GM12878 (cell line): ENCODE measurements at regions not wholly inside any gene's neighbourhood (a gene's known extent, or its start where the extent isn't known, plus 50 kb on each side); places are given as distances from the start of the nearest gene placed in this dataset.

ENCODE experiments used
- ATAC-seq: fragments of 200-7000 bp; cut with Tn5 transposase; 3 replicates; pipeline ENCODE4 v1.9.1; 2020; ENCODE audit warnings: mild to moderate bottlenecking, moderate library complexity
- BruUV-seq: library from RNA; stranded (reverse); fragments of 400-500 nt; replicated peaks from 2 replicates; lab custom pipeline; 2021; lab: Mats Ljungman, UMichigan
- CTCF ChIA-PET: fragments of 300-600 bp; sonication (Branson Sonifier 250); formaldehyde crosslinking; extraction: SDS; loops from one replicate; lab custom pipeline; 2021; ENCODE audit warnings: inconsistent platforms; lab: Yijun Ruan, JAX
- POLR2A ChIA-PET: fragments of 350-600 bp; formaldehyde crosslinking; extraction: SDS; loops from one replicate; lab custom pipeline; 2021; ENCODE audit warnings: inconsistent platforms; lab: Charles Lee
- RAD21 ChIA-PET: fragments of 300-600 bp; sonication (Branson Sonifier 250); formaldehyde crosslinking; loops from one replicate; lab custom pipeline; 2023; ENCODE audit warnings: antibody characterized with exemption; ENCODE audit not compliant: unreplicated experiment; lab: Charles Lee
- SMC1A ChIA-PET: fragments of 300-600 bp; sonication (Branson Sonifier 250); formaldehyde crosslinking; loops from one replicate; lab custom pipeline; 2023; ENCODE audit not compliant: unreplicated experiment, uncharacterized antibody; lab: Charles Lee
- DNase-seq: peaks from one replicate; pipeline ENCODE4 v3.0.0-alpha.2; 2011; ENCODE audit warnings: low read depth, low spot score
- FAIRE-seq: peaks from 3 replicates; lab custom pipeline; 2011; peaks lifted over from hg19 to GRCh38; lab: Jason Lieb, UNC
- H2AFZ ChIP-seq: 2 replicates; pipeline ENCODE4 v1.6.0; 2011; ENCODE audit warnings: low read depth, low read length, control low read depth; ENCODE audit not compliant: control insufficient read depth
- H3K27ac ChIP-seq: 2 replicates; pipeline ENCODE4 v1.5.1; 2011; ENCODE audit warnings: control low read depth; ENCODE audit not compliant: control insufficient read depth, insufficient read depth
- H3K27me3 ChIP-seq, 2 experiments: replicated peaks in 1 of 2; 2 replicates each; pipeline versions ENCODE4 v1.6.0 to v1.6.1; 2011; ENCODE audit warnings: low read length in 1 of 2; ENCODE audit not compliant: control insufficient read depth in 2 of 2, insufficient read depth in 2 of 2
- H3K36me3 ChIP-seq, 2 experiments: 2 replicates each; pipeline ENCODE4 v1.5.1; 2011; ENCODE audit warnings: low read length in 1 of 2; ENCODE audit not compliant: control insufficient read depth in 2 of 2, insufficient read depth in 2 of 2
- H3K4me1 ChIP-seq: 2 replicates; pipeline ENCODE4 v1.6.1; 2011; ENCODE audit warnings: mild to moderate bottlenecking, low read length, moderate library complexity, mixed read lengths; ENCODE audit not compliant: control insufficient read depth, insufficient read depth
- H3K4me2 ChIP-seq: 2 replicates; pipeline ENCODE4 v1.6.0; 2011; ENCODE audit warnings: control low read depth; ENCODE audit not compliant: control insufficient read depth, insufficient read depth
- H3K4me3 ChIP-seq: fragments of 200-600 bp; sonication (generic); 2 replicates; pipeline ENCODE4 v1.5.1; 2016
- H3K79me2 ChIP-seq: 2 replicates; pipeline ENCODE4 v1.6.0; 2011; ENCODE audit warnings: low read length; ENCODE audit not compliant: control insufficient read depth, insufficient read depth
- H3K9ac ChIP-seq: 2 replicates; pipeline ENCODE4 v1.8.0; 2011; ENCODE audit warnings: low read length, control low read depth, mixed read lengths; ENCODE audit not compliant: control insufficient read depth, insufficient read depth
- H3K9me3 ChIP-seq: replicated peaks from 3 replicates; pipeline ENCODE4 v1.5.1; 2011; ENCODE audit warnings: mild to moderate bottlenecking, low read length; ENCODE audit not compliant: control insufficient read depth, insufficient read depth
- H4K20me1 ChIP-seq: 2 replicates; pipeline ENCODE4 v1.6.0; 2011; ENCODE audit not compliant: control insufficient read depth, insufficient read depth
- ATF2 ChIP-seq: IDR thresholded peaks from 2 replicates; pipeline ENCODE4 v1.6.1; 2012; ENCODE audit warnings: low read length, inconsistent platforms
- E4F1 ChIP-seq: fragments of 450-650 bp; IDR thresholded peaks from 2 replicates; pipeline ENCODE4 v1.6.1; 2018; ENCODE audit warnings: borderline replicate concordance, mild to moderate bottlenecking; ENCODE audit not compliant: partially characterized antibody
- EED ChIP-seq: sonication (generic); IDR thresholded peaks from 2 replicates; pipeline ENCODE4 v1.6.1; 2016; ENCODE audit warnings: antibody characterized with exemption, low read depth
- EZH2 ChIP-seq: IDR thresholded peaks from 2 replicates; pipeline ENCODE4 v1.6.1; 2012; ENCODE audit warnings: low read depth, mild to moderate bottlenecking, control low read depth, inconsistent platforms, low read length, borderline replicate concordance; ENCODE audit not compliant: control insufficient read depth
- MTA3 ChIP-seq: IDR thresholded peaks from 2 replicates; pipeline ENCODE4 v1.6.1; 2012; ENCODE audit warnings: low read length, inconsistent platforms, borderline replicate concordance
- MXI1 ChIP-seq: fragments of 150-350 bp; IDR thresholded peaks from 2 replicates; pipeline ENCODE4 v1.6.1; 2011; ENCODE audit warnings: low read depth, mild to moderate bottlenecking, inconsistent platforms, low read length, improper control_type of control experiment
- NFYA ChIP-seq: IDR thresholded peaks from 2 replicates; pipeline ENCODE4 v1.6.1; 2011; ENCODE audit warnings: low read depth, mild to moderate bottlenecking, low read length, improper control_type of control experiment, borderline replicate concordance
- NFYB ChIP-seq: IDR thresholded peaks from 2 replicates; pipeline ENCODE4 v1.6.1; 2011; ENCODE audit warnings: low read depth, mild to moderate bottlenecking, low read length, improper control_type of control experiment, moderate library complexity; ENCODE audit not compliant: insufficient read depth
- PAX8 ChIP-seq: fragments of 450-650 bp; IDR thresholded peaks from 2 replicates; pipeline ENCODE4 v1.6.1; 2017; ENCODE audit warnings: mild to moderate bottlenecking, moderate library complexity
- SREBF1 ChIP-seq: IDR thresholded peaks from 2 replicates; pipeline ENCODE4 v1.6.1; 2012; ENCODE audit warnings: mild to moderate bottlenecking, low read length
- SRF ChIP-seq, 2 experiments: IDR thresholded peaks; 2 replicates each; pipeline ENCODE4 v1.6.1; 2011; ENCODE audit warnings: low read depth in 2 of 2, low read length in 2 of 2, mild to moderate bottlenecking in 1 of 2, moderate library complexity in 1 of 2
- YBX1 ChIP-seq: fragments of 450-650 bp; IDR thresholded peaks from 2 replicates; pipeline ENCODE4 v1.6.1; 2016; ENCODE audit warnings: antibody characterized with exemption
- WGBS: methylation state at CpG from one replicate; pipeline ENCODE4 v1.1.6; 2016; ENCODE audit warnings: low lambda C conversion rate; ENCODE audit not compliant: insufficient replicate concordance, insufficient coverage; ENCODE audit errors: missing lambda C conversion rate; 5-methylcytosine and 5-hydroxymethylcytosine counted together
- in situ Hi-C: fragments of 300-500 bp; cut with MboI; formaldehyde crosslinking; loops from 9 replicates; pipeline ENCODE4 v1.14.3; 2018; ENCODE audit warnings: mixed read lengths
- intact Hi-C: fragments of 100-400 bp; cut with micrococcal nuclease; formaldehyde crosslinking; loops from one replicate; pipeline ENCODE4 v1.14.2; 2022; ENCODE audit not compliant: unreplicated experiment

DNA sequence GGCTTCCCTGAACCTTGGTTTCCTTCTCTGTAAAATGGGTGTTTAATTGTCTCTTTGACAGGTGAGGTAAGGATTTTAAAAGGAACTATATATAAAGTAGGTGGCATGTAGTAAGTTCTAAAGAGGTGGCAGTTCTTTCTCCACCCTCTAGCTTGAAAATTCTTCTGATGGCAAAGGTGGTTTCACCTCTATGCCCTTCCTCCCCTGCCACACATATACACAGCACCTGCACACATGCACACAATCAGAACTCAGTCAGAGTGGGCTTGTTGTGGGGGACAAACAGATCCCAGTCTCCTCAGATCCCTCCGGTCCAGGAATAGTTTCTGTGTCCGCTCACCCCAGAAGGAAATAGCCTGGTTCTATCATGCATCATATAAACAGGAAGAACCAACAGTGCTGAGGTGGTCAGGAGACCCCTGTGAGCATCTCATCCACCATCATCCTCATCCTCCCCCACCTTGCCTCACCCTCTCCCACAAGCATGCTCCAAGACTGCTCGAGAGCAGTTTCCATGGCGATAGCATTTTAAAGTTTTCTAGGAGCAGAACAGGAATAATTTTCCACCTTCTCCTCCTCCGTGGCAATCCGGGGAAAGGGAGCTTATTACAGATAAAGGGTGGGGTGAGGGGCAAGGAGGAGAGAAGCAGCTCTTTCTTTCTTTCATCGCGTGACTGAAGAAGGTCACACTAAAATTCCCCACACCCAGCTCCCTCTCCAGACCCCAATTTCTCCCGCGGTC lies 123.6 kb downstream of the CHST1 start:
- Histone ChIP-seq H3K79me2 (no peaks in the 10 kb centered on the region), H3K4me3 (no peak overlapping the region), H2AFZ (no peak overlapping the region), H3K4me2 (no peak overlapping the region), H3K27ac (no peak overlapping the region), H3K4me1 (no peaks in the 10 kb centered on the region), H3K36me3 (no peaks in the 10 kb centered on the region), H3K9me3 (no peaks in the 10 kb centered on the region)
- ATAC-seq, result no peak
- POLR2A ChIA-PET, result no interaction called here
- FAIRE-seq, result no peak
- RAD21 ChIA-PET, result no interaction called here
- WGBS, result 53% methylated on average over 10 of the region's 10 CpGs
- no peak for TF ChIP-seq MXI1
- TF ChIP-seq MTA3, result no peak
- TF ChIP-seq SRF (IDR thresholded peaks at IDR 0.05; ENCODE audit: low read depth in 2 of 2, low read length in 2 of 2), result no peak
- no peak for TF ChIP-seq YBX1
- TF ChIP-seq NFYB, result no peak
- TF ChIP-seq PAX8, result no peak
- no peak for TF ChIP-seq EZH2
- no peak for TF ChIP-seq EED
- TF ChIP-seq, all 136 proteins: peak for 0
- Histone ChIP-seq H3K9ac (no peak overlapping the region), H3K27me3 (no peaks in the 10 kb centered on the region; a peak in 1 of 4 replicates), H4K20me1 (no peaks in the 10 kb centered on the region)
- in situ Hi-C loops (no loop called here), intact Hi-C loops (no loop called here)
- no peak for DNase-seq
- no TSS peak for BruUV-seq
- ChIA-PET CTCF (no interaction called here), SMC1A (no interaction called here)

GRCh38 chr11:45538939-45539338 lies 126.5 kb downstream of the CHST1 start:
- no peak overlapping the region for H3K27ac ChIP-seq
- no TSS peak for BruUV-seq
- no peaks in the 10 kb centered on the region for H3K9me3 ChIP-seq
- H3K79me2 ChIP-seq, result no peaks in the 10 kb centered on the region
- H3K4me1 ChIP-seq, result no peaks in the 10 kb centered on the region
- H3K27me3 ChIP-seq, result no peaks in the 10 kb centered on the region
- H3K36me3 ChIP-seq, result no peaks in the 10 kb centered on the region
- in situ Hi-C loops, result no loop called here
- ChIA-PET POLR2A (no interaction called here), RAD21 (no interaction called here), SMC1A (no interaction called here), CTCF (no interaction called here)
- no peak for DNase-seq
- intact Hi-C loops, result no loop called here
- no peak for ATAC-seq
- WGBS, result 21% methylated on average over 2 of the region's 2 CpGs
- H2AFZ ChIP-seq, result no peak overlapping the region
- no peak overlapping the region for H3K4me2 ChIP-seq
- no peak for FAIRE-seq
- H3K9ac ChIP-seq, result no peak overlapping the region
- no peaks in the 10 kb centered on the region for H4K20me1 ChIP-seq
- no peak overlapping the region for H3K4me3 ChIP-seq
- no peak for TF ChIP-seq NFYA
- no peak for TF ChIP-seq E4F1
- no peak for TF ChIP-seq ATF2
- TF ChIP-seq SREBF1, result no peak
